ENCODE measurements at regions not wholly inside any gene's neighbourhood (a gene's known extent, or its start where the extent isn't known, plus 50 kb on each side); places are given as distances from the start of the nearest gene placed in this dataset.

GRCh38 chr9:90142580-90142979 lies 500.0 kb downstream of the DIRAS2 start:
- TF ChIP-seq EZH2 (IDR thresholded peaks at IDR 0.05) = no peak
- TF ChIP-seq FOXP2 (optimal IDR thresholded peaks at IDR 0.05; ENCODE audit: control extremely low read depth, extremely low read length, insufficient read depth) = no peak
